ENCODE measurements at regions not wholly inside any gene's neighbourhood (a gene's known extent, or its start where the extent isn't known, plus 50 kb on each side); places are given as distances from the start of the nearest gene placed in this dataset.
A peak's percentile ranks its signal among the peaks of the same experiment; 100 is the strongest.

DNA sequence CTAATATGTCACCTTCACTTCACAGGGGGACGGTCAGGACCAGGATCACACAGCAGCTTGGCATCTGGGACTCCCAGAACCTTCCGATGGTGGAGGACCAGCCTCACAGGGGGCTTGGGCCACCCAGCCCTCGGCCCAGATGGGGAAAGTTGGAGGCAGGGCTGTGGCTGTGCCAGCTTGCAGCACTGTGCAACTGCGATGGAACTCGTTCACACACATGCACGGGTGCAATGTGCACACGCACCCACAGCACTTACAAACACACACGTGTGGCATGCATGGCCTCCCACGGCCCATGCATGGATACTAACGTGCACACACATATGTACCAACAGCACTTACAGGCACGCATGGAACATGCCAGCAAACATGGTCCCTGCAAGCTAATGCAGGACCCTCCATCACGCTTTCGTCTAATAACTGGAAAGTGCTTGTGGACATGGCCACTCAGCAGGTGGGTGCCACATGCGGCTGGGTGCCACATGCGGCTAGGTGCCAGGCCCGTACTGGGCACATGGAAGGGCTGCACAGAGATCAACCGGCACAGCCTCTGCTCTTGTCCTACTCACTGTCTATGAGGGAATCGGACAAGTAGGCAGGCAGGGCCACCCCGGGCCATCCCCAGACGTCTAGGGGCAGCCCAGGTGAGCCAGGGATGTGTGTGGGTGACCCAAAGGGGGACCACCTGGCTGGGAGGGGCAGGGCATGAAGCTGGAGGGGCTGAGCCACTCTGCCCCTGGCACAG is 63.2 kb downstream of the ADRA2C start:
- intact Hi-C loops (cut with micrococcal nuclease) = no loop called here
- Histone ChIP-seq H3K4me1 (ENCODE audit: control insufficient read depth in 1 of 2, insufficient read depth in 2 of 2, low read length in 2 of 2) (no peaks in the 10 kb centered on the region), H3K9me3 (replicated peaks in 1 of 2; ENCODE audit: control insufficient read depth in 1 of 2, insufficient read depth in 1 of 2, low read length in 2 of 2) (no peaks in the 10 kb centered on the region), H3K79me2 (ENCODE audit: insufficient read depth, low read length) (no peaks in the 10 kb centered on the region), H3K27me3 (ENCODE audit: control insufficient read depth in 2 of 2, insufficient read depth in 2 of 2, low read length in 2 of 2) (no peaks in the 10 kb centered on the region), H3K4me2 (replicated peaks; ENCODE audit: extremely low read depth, low read length, poor library complexity, severe bottlenecking) (no peak overlapping the region), H2AFZ (ENCODE audit: insufficient read depth, low read depth, low read length, poor library complexity, severe bottlenecking) (no peak overlapping the region), H3K36me3 (replicated peaks in 1 of 2; ENCODE audit: control insufficient read depth in 1 of 2, insufficient read depth in 2 of 2, low read length in 2 of 2) (no peaks in the 10 kb centered on the region), H3K9ac (ENCODE audit: insufficient read depth, low read length, poor library complexity, severe bottlenecking) (no peak overlapping the region), H3K27ac (ENCODE audit: low read depth in 1 of 2, low read length in 2 of 2) (no peak overlapping the region), H4K20me1 (ENCODE audit: insufficient read depth, low read length) (no peaks in the 10 kb centered on the region), H3K4me3 (replicated peaks in 1 of 3; ENCODE audit: low read depth in 2 of 3, low read length in 3 of 3) (no peak overlapping the region)
- DNase-seq = no peak
- H3K36me3 Mint-ChIP-seq = no peaks in the 10 kb centered on the region
- no peak for TF ChIP-seq CTCF (IDR thresholded peaks at IDR 0.05)
- no peak overlapping the region for H3K4me3 Mint-ChIP-seq
- H3K27ac Mint-ChIP-seq = no peak overlapping the region
- WGBS (ENCODE audit: insufficient coverage) = 92% methylated on average over 17 of the region's 20 CpGs
- no peaks in the 10 kb centered on the region for H3K4me1 Mint-ChIP-seq
- H3K27me3 Mint-ChIP-seq (ENCODE audit: low read depth in 3 of 3) = peaks cover 8 to 15% (median 13%) of the 10 kb centered on the region in 3 donors
- no peaks in the 10 kb centered on the region for H3K9me3 Mint-ChIP-seq

- intact Hi-C loops (cut with micrococcal nuclease) = no loop called here
- H3K4me2 ChIP-seq (replicated peaks; ENCODE audit: extremely low read depth, low read length, poor library complexity, severe bottlenecking) = no peak overlapping the region
- H3K4me1 ChIP-seq (ENCODE audit: control insufficient read depth in 1 of 2, insufficient read depth in 2 of 2, low read length in 2 of 2) = no peaks in the 10 kb centered on the region
- peaks cover 11 to 17% (median 14%) of the 10 kb centered on the region in 3 donors for H3K27me3 Mint-ChIP-seq (ENCODE audit: low read depth in 3 of 3)
- H3K4me3 Mint-ChIP-seq = no peak overlapping the region
- H3K79me2 ChIP-seq (ENCODE audit: insufficient read depth, low read length) = no peaks in the 10 kb centered on the region
- no peaks in the 10 kb centered on the region for H3K36me3 Mint-ChIP-seq
- no peak overlapping the region for H2AFZ ChIP-seq (ENCODE audit: insufficient read depth, low read depth, low read length, poor library complexity, severe bottlenecking)
- no peak overlapping the region for H3K9ac ChIP-seq (ENCODE audit: insufficient read depth, low read length, poor library complexity, severe bottlenecking)
- H3K27me3 ChIP-seq (ENCODE audit: control insufficient read depth in 2 of 2, insufficient read depth in 2 of 2, low read length in 2 of 2) = peaks cover 0 to 2% of the 10 kb centered on the region in 2 donors
- no peak for DNase-seq
- H3K36me3 ChIP-seq (replicated peaks in 1 of 2; ENCODE audit: control insufficient read depth in 1 of 2, insufficient read depth in 2 of 2, low read length in 2 of 2) = no peaks in the 10 kb centered on the region
- H4K20me1 ChIP-seq (ENCODE audit: insufficient read depth, low read length) = no peaks in the 10 kb centered on the region
- peak overlapping the region in 2 of 7 donors; percentile 66 to 76 for H3K27ac Mint-ChIP-seq
- no peaks in the 10 kb centered on the region for H3K9me3 Mint-ChIP-seq
- no peaks in the 10 kb centered on the region for H3K9me3 ChIP-seq (replicated peaks in 1 of 2; ENCODE audit: control insufficient read depth in 1 of 2, insufficient read depth in 1 of 2, low read length in 2 of 2)
- WGBS (ENCODE audit: insufficient coverage) = 80% methylated on average over 18 of the region's 19 CpGs
- no peak overlapping the region for H3K4me3 ChIP-seq (replicated peaks in 1 of 3; ENCODE audit: low read depth in 2 of 3, low read length in 3 of 3)
- no peak for TF ChIP-seq CTCF (IDR thresholded peaks at IDR 0.05)
- H3K27ac ChIP-seq (ENCODE audit: low read depth in 1 of 2, low read length in 2 of 2) = no peak overlapping the region
- no peaks in the 10 kb centered on the region for H3K4me1 Mint-ChIP-seq
These were observed 64.0 kb downstream of the ADRA2C start for GRCh38 chr4:3829956-3830773.
